GM12801 (cell line): ENCODE measurements at regions not wholly inside any gene's neighbourhood (a gene's known extent, or its start where the extent isn't known, plus 50 kb on each side); places are given as distances from the start of the nearest gene placed in this dataset.

Experiments
- TF ChIP-seq, protein P1 (sequence below): IDR thresholded peaks from one replicate; pipeline ENCODE4 v1.5.1; 2011; ENCODE audit warnings: control low read depth; ENCODE audit not compliant: insufficient read length; ENCODE audit errors: extremely low read depth

GRCh38 chr13:103517066-103517767, 451.0 kb upstream of the SLC10A2 start:
- TF ChIP-seq, protein P1, sequence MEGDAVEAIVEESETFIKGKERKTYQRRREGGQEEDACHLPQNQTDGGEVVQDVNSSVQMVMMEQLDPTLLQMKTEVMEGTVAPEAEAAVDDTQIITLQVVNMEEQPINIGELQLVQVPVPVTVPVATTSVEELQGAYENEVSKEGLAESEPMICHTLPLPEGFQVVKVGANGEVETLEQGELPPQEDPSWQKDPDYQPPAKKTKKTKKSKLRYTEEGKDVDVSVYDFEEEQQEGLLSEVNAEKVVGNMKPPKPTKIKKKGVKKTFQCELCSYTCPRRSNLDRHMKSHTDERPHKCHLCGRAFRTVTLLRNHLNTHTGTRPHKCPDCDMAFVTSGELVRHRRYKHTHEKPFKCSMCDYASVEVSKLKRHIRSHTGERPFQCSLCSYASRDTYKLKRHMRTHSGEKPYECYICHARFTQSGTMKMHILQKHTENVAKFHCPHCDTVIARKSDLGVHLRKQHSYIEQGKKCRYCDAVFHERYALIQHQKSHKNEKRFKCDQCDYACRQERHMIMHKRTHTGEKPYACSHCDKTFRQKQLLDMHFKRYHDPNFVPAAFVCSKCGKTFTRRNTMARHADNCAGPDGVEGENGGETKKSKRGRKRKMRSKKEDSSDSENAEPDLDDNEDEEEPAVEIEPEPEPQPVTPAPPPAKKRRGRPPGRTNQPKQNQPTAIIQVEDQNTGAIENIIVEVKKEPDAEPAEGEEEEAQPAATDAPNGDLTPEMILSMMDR = no peak

DNA sequence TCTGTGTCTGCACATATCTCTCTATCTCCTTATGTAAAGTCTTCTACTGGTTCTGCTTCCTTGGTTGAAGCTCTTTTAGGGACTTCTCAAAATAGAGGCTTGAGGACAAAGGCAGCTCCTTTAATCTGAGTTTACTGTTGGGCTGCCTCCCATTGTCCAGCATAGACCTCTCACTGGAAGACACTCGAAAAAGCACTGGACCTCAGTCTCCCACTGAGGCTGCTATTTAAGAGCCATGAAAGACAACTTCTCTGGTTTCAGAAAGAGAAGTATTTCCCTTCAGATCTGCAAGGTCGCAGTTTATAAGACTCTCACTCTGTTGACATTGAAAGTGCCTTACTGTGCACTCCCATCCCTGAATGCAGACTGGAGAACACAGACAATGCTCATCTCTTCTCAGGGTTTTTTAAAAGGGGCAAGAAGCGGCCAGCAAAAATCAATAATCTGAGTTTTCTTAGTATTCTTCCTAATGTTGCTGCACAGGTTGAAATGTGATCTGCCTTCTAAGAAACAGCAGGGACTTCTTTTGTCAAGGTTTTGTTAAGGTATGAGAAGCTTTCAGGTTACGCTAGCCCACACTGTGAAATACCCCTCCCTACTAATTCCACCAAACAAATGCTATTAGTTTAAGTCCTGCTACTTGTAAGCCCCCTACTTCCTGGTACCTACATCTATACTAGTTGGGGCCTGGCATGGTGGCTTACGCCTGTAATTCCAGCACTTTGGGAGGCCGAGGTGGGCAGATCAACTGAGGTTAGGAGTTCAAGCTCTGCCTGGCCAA, 450.0 kb upstream of the SLC10A2 start:
- TF ChIP-seq, protein P1 = no peak

- TF ChIP-seq, protein P1 = no peak
Measured at GRCh38 chr13:103515410-103515809, 449.2 kb upstream of the SLC10A2 start.

DNA sequence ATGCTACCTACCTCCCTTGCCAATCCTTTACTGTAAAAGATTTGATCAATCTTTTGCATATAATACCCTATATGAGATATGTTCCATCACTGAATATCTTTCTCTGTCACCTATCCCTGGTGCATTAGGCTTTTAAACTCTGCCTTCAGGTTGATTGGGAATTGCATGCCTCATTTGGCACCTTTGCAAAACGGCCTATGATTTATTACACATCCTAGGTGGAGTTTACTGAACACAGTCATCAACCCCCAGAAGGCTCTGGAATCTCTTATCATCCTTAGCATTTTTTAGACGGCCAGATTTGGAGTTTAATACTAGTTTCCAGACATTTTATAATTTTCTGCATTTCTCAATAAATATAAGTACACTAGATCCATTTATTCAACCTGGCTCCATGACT, 448.4 kb upstream of the SLC10A2 start:
- TF ChIP-seq, protein P1 = no peak

DNA sequence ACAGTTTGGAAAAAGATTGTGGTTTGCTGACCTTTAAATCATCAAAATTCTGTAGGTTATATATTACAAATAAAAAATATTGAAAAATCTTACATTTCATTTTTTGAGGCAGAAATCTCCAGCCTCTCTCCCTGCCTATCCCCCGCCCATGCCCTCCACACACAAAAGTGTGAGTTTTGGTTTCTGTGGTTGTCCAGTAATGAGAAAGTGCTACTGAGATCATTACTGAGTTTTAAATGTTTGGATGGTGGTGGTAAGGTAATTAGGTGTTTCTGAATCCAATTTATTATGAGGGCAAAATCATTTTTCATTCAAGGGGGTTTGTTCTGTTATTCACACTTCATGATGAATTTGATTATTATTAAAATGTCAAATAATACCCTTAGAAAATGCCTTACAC, 448.0 kb upstream of the SLC10A2 start:
- TF ChIP-seq, protein P1 = no peak

- TF ChIP-seq, protein P1 = no peak
Measured at GRCh38 chr13:103510007-103510535, 443.9 kb upstream of the SLC10A2 start.

DNA sequence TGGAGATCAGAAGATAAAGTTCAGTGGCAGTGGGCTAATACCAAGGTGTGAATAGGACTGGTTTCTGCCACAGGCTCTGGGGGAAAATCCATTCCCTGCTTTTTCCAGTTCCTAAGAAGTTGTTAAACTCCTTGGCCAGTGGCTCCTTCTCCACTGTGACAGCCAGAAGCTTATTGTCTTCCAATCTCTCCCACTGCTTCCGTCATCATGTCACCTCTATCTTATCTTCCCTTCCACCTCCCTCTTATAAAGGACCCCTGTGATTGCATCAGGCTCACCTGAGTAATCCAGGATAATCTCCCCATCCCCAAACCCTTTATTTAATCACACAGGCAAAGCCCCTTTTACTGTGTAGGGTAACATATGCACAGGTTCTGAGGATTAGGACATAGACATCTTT, 431.2 kb upstream of the SLC10A2 start:
- TF ChIP-seq, protein P1 = no peak
